PC-3 (cell line): ENCODE measurements at regions not wholly inside any gene's neighbourhood (a gene's known extent, or its start where the extent isn't known, plus 50 kb on each side); places are given as distances from the start of the nearest gene placed in this dataset.

Source experiments
- EZH2 ChIP-seq: fragments of 300-600 bp; sonication (generic); IDR thresholded peaks from one replicate; pipeline ENCODE4 v1.6.1; 2017; ENCODE audit warnings: antibody characterized with exemption, mild to moderate bottlenecking, low read length; ENCODE audit not compliant: unreplicated experiment
- EZH2phosphoT487 ChIP-seq: fragments of 300-600 bp; sonication (generic); IDR thresholded peaks from 2 replicates; pipeline ENCODE4 v1.6.1; 2018; ENCODE audit warnings: mild to moderate bottlenecking, antibody characterized with exemption, low read length, borderline replicate concordance
- TF ChIP-seq, protein P1 (sequence below): fragments of 300-600 bp; sonication (generic); conservative IDR thresholded peaks from 2 replicates; pipeline ENCODE4 v1.5.1; 2017; ENCODE audit warnings: antibody characterized with exemption, low read depth, mild to moderate bottlenecking, low read length

DNA sequence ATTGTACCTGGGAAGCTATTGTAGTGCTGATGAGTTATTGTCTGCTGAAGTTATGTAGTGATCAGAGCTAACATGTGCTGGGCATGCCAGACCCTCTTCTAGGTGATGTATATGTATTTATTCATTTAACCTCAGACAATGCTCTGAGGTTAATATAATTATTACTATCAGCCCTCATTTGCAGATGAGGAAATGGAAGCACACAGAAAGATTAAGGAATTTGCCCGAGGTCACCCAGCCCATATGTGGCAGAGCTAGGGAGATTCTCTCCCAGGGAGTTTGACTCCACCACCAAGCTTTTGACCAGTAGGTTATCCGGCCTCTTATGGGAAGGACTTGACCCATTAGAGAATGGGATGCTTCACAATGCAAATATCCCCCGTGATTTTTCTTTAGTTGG is 114.2 kb upstream of the NAV2 start:
- TF ChIP-seq EZH2 (no peak), EZH2phosphoT487 (no peak)
- TF ChIP-seq, protein P1, sequence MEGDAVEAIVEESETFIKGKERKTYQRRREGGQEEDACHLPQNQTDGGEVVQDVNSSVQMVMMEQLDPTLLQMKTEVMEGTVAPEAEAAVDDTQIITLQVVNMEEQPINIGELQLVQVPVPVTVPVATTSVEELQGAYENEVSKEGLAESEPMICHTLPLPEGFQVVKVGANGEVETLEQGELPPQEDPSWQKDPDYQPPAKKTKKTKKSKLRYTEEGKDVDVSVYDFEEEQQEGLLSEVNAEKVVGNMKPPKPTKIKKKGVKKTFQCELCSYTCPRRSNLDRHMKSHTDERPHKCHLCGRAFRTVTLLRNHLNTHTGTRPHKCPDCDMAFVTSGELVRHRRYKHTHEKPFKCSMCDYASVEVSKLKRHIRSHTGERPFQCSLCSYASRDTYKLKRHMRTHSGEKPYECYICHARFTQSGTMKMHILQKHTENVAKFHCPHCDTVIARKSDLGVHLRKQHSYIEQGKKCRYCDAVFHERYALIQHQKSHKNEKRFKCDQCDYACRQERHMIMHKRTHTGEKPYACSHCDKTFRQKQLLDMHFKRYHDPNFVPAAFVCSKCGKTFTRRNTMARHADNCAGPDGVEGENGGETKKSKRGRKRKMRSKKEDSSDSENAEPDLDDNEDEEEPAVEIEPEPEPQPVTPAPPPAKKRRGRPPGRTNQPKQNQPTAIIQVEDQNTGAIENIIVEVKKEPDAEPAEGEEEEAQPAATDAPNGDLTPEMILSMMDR, result no peak
